HG03196 (cell line): ENCODE measurements at regions not wholly inside any gene's neighbourhood (a gene's known extent, or its start where the extent isn't known, plus 50 kb on each side); places are given as distances from the start of the nearest gene placed in this dataset.
"Not testable (repeated sequence)": the region's sequence is repeated elsewhere in the genome, so short reads cannot be mapped to it uniquely, and the experiment has no call there.

Source experiments
- ATAC-seq: cut with Tn5 transposase; IDR thresholded peaks from one replicate; pipeline ENCODE4 v1.9.1; 2021; ENCODE audit not compliant: unreplicated experiment

DNA sequence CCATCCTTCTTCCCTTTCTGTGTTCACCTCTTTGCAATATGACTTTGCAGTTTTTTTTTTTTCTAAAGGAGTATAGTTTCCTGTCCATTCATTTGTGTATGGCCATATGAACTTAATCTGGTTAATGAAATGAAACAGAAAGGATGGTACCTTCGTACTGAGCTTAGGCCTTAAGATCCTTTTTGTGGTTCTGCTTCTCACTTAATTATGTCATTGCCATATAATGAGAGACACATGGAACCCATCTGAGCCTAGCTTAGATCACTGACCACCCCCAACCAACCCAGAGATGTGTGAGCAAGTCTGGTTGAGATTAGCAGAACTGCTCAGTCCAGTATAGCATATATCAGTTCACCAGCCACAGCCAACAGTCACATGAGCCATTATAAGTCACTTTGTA is 1179.6 kb downstream of the HACE1 start:
- no peak for ATAC-seq

DNA sequence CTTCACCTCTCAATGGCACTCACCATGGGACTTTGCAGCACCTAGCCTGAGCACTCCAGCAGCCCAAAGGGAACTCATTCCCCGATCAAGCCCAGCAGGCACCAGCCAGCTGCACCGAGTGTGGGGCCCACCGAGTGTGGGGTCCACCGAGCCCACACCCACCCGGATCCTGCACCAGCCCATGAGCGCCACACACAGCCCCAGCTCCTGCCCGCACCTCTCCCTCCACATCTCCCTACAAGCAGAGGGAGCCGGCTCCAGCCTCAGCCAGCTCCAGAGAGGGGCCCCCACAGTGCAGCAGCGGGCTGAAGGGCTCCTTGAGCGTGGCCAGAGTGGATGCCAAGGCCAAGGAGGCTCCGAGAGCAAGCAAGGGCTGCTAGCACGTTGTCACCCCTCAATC is 1182.4 kb downstream of the HACE1 start:
- ATAC-seq = no peak

DNA sequence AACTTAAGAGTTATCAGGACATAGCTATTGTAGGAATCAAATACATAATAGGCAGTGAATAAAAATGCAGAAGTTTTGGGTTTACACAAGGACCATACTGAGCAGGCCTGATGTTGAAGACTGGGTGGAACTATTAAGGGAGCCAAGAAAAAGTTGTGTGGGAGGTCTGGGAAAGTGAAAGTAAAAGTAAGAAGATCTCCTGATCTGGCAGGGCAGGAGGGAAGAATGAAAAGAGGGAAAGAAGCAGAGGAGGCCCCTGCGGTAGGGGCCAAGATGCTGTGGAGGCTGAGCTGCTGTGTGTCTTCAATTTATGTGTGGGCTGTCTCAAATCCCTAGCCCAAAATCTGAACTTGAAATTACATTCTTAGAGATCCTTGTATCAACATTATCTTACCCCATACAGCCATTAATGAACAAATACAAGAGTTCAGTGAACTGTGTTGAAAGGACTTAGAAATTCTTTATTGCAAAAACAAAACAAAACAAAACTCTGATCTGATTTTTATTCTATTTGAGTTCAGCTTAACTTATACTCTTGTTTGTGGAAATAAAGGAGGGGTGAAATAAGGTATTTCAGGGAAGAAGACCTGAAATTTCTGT is 1183.8 kb downstream of the HACE1 start:
- ATAC-seq = no peak

- ATAC-seq = no peak
These were observed 1184.9 kb downstream of the HACE1 start for GRCh38 chr6:103674790-103675189.

DNA sequence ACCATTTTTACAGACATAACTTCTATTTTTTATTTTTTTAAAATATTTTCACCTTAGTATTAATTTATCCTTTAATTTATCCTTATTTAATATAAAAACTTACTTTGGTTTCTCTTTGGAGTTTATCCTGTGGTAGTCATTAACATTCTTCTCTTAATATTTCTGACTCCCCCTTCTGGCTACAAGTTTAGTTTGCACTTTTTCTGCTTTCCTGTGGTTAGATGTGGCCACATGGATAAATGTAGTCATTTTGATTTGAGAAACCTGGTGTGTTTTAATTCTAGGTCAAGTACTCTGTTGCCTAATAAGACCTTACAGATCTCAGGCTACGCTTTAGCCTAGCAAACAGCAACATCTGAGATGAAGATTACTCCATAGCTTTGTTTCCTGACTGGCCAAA is 1187.5 kb downstream of the HACE1 start:
- ATAC-seq = no peak

DNA sequence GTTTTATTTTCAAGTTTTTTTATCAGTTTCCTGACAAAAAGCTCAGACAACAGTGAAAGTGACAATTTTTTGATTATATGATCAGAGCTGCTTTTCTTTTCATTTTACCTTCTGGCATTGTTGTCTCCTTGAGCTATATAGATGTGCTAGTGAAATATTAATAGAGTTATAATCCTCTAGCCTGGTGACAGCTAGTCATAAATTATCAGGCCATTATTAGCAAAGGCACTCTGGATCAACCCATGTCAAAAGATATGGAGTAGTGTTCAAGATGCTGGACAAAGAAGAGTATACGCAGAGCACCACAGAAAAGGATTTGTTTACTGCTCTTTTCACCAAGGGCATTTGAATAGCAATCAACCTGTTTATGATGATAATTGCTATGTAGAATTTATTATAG is 1230.1 kb downstream of the HACE1 start:
- no peak for ATAC-seq

DNA sequence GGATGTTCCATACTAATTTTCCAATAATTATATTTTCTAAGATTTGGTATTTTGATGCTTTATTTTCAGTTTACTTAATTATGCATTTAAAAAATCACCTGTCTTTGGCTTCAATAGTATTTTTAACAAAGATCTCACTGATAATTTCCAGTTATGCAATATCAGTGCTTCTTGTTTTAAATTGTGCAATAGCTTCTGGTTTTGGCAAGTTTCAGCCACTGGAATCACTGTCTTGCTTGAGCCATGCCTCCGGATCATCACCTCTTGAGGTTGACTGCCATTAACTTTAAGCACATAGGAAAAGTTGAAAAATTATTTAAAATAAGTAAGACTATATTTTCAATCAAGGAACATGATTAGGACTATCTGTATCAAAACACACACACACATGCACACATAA is 1242.1 kb downstream of the HACE1 start:
- ATAC-seq = no peak

- ATAC-seq = no peak
These were observed 1272.0 kb downstream of the HACE1 start for GRCh38 chr6:103587722-103588121.

DNA sequence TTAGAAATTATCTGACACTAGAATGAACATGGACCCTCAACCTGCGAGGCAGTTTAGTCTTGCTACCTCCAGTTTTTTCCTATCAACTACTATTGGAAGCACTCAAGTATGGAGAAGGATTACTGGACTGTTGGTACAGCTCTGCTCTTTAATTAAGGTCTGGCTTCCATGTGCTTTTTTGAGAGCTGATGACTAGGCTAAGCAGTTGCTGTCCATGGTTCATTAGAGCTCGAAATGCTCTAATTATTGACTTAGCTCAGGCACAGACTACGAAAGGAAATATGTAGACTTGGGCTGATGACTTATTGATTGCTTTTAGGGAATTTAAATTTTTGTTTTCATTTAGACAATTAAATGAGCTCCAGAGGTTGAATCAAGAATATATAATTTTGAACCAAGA is 1281.6 kb downstream of the HACE1 start:
- no peak for ATAC-seq

GRCh38 chr6:103570431-103570830 is 1289.3 kb downstream of the HACE1 start:
- no peak for ATAC-seq

- no peak for ATAC-seq
These were observed 1304.8 kb downstream of the HACE1 start for GRCh38 chr6:103554911-103555310.

GRCh38 chr6:103538381-103538780 is 1321.3 kb downstream of the HACE1 start:
- ATAC-seq = no peak

DNA sequence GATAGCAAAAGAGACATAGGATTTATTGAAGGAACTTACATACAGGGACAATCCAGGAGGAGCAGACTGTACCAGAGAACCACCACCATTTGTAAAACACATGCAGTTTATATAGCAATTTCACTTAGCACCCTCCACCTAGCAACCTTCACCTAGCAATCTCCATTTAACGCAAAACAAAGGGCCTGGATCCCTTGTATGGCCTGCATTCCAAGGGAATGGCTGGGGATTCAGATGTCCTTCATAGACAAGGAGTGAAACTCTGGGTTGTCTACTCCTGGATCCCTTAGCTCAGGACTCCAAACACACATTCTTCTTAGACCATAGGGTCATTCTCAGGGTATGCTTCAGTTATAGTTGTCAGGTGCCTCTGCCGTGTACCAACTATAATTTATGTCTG is 1324.9 kb downstream of the HACE1 start:
- ATAC-seq = no peak

DNA sequence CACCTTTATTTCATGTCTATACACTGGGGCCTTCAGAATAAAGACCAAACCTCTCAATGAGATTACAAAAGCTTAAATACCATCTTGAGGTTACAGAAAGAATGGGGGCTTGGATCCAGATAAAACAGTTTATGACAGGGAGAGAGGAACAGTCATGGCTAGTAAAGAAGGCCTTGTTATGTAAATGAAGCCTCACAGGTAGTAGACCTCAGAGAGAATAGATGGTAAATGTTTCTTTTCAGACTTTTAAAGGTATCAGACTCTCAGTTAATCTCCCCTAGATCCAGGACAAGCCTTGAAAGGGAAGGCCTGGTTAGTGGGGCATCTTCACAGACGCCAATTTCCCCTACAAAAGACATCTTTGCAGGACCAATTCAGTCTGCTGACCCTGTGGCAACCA is 1325.6 kb downstream of the HACE1 start:
- ATAC-seq = no peak

DNA sequence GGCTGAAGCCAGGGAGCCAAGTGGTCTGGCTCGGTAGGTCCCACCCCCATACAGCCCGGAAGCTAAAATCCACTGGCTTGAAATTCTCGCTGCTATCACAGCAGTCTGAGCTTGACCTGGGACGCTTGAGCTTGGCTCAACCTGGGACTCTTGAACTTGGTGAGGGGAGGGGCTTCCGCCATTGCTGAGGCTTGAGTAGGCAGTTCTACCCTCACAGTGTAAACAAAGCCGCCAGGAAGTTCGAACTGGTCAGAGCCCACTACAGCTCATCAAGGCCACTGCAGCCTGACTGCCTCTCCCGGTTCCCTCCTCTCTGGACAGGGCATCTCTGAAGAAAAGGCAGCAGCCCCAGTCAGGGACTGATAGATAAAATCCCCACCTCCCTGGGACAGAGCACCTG is 1337.7 kb downstream of the HACE1 start:
- ATAC-seq = no peak

DNA sequence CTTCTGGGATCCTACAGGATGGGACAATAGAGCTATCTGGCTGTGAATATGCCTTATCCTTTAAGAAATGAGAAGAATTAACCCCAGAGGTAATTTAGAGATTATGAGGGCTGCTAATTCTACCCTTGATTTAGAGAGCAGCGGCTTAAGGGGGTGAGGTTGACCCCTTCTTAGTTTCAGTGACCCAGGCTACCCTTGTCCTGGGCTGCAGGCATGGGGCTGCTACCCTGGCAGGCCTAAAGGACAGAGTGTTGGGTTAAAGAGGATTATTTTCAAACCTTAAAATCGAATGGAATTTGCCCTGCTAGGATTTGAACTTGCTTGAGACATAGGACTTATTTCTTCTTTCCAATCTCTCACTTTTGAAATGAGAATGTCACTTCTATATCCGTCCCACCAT is 1343.4 kb downstream of the HACE1 start:
- no peak for ATAC-seq

- no peak for ATAC-seq
These were observed 1352.7 kb downstream of the HACE1 start for GRCh38 chr6:103507052-103507451.

GRCh38 chr6:103505155-103505518 is 1354.6 kb downstream of the HACE1 start:
- ATAC-seq = no peak

DNA sequence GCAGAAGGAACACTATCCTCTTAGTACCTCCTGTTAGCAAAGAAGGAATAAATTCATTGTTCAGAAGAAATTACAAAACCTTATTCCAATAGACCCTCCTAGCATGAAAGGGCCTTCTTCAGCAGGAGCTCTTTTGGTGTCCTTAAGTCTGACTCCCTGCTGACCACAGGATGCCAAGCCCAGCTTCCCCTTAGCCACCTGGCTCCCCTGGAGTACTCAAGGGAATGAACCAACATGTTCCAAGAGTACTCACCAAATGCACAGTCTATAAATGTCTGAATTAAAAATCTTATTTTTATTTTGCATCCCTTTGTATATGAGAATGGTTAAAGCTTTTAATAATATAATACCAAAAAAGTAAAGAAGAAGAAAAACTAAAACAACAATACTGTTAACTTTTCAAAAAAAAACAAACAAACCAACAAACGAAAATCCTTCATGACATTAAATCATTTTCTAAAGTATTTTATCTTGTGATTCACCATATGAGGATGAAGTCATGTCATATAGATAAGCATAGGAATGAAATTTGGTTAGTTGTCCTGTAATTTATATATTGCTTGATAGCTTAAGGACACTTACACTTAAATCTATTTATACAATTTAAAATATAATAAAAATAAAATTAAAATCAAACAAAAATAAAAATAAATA is 1355.1 kb downstream of the HACE1 start:
- ATAC-seq = no peak

GRCh38 chr6:103496588-103496987 is 1363.1 kb downstream of the HACE1 start:
- ATAC-seq = not testable (repeated sequence)

GRCh38 chr6:103456652-103457051 is 1403.1 kb downstream of the HACE1 start:
- no peak for ATAC-seq

- ATAC-seq = no peak
These were observed 1404.4 kb downstream of the HACE1 start for GRCh38 chr6:103455275-103455674.

- no peak for ATAC-seq
These were observed 1450.2 kb downstream of the HACE1 start for GRCh38 chr6:103409475-103409874.
